Gastroesophageal sphincter (tissue), 4 donors: ENCODE measurements at regions not wholly inside any gene's neighbourhood (a gene's known extent, or its start where the extent isn't known, plus 50 kb on each side); places are given as distances from the start of the nearest gene placed in this dataset.
"Not testable (repeated sequence)": the region's sequence is repeated elsewhere in the genome, so short reads cannot be mapped to it uniquely, and the experiment has no call there.

Source experiments
- ATAC-seq: fragments of 150-250 bp; one replicate; pipeline ENCODE4 v1.9.1; 2016; ENCODE audit warnings: mild to moderate bottlenecking, moderate library complexity
- H3K27ac ChIP-seq, 4 donors: fragments of 200-600 bp; sonication (generic) in 3 of 4; 1 replicate in 3 of 4; 2 replicates in 1 of 4; pipeline ENCODE4 v1.5.1; 2016 to 2019
- H3K27me3 ChIP-seq: fragments of 200-600 bp; sonication (generic); one replicate; pipeline ENCODE4 v1.5.1; 2019
- H3K36me3 ChIP-seq, 2 donors: fragments of 200-600 bp; sonication (generic); one replicate each; pipeline ENCODE4 v1.5.1; 2019; ENCODE audit warnings: control low read depth in 1 of 2
- H3K4me1 ChIP-seq, 3 donors: fragments of 200-600 bp; sonication (generic); 1 replicate in 2 of 3; 2 replicates in 1 of 3; pipeline ENCODE4 v1.5.1; 2016 to 2019; ENCODE audit warnings: control low read depth in 2 of 3
- H3K4me3 ChIP-seq, 2 donors: fragments of 200-600 bp; sonication (generic); one replicate each; pipeline ENCODE4 v1.5.1; 2019; ENCODE audit warnings: mild to moderate bottlenecking in 1 of 2, moderate library complexity in 1 of 2
- H3K9me3 ChIP-seq, 3 donors: fragments of 200-600 bp; sonication (generic); one replicate each; pipeline ENCODE4 v1.5.1; 2017 to 2019; ENCODE audit warnings: control low read depth in 2 of 3
- CTCF ChIP-seq, 4 experiments: fragments of 200-600 bp in 2 of 4; fragments of 450-650 bp in 2 of 4; sonication (generic) in 1 of 4; IDR thresholded peaks; one replicate each; pipeline ENCODE4 v1.5.1; 2017 to 2019; ENCODE audit warnings: antibody characterized with exemption in 4 of 4, mild to moderate bottlenecking in 2 of 4, moderate library complexity in 2 of 4
- EP300 ChIP-seq: sonication (generic); formaldehyde crosslinking; IDR thresholded peaks from one replicate; pipeline ENCODE4 v1.6.1; 2017; ENCODE audit warnings: antibody characterized with exemption, mild to moderate bottlenecking
- POLR2A ChIP-seq, 2 donors: fragments of 450-650 bp; IDR thresholded peaks; one replicate each; pipeline ENCODE4 v1.6.1; 2017; ENCODE audit warnings: antibody characterized with exemption in 2 of 2, mild to moderate bottlenecking in 2 of 2, moderate library complexity in 1 of 2
- POLR2AphosphoS5 ChIP-seq: sonication (generic); formaldehyde crosslinking; IDR thresholded peaks from one replicate; pipeline ENCODE4 v1.6.1; 2017; ENCODE audit warnings: antibody characterized with exemption
- WGBS, 2 donors: methylation state at CpG; one replicate each; pipeline ENCODE4 v1.1.5; 2018; ENCODE audit warnings: low coverage in 1 of 2; 5-methylcytosine and 5-hydroxymethylcytosine counted together

GRCh38 chr10:29811751-29812427 is 177.1 kb upstream of the SVIL start:
- Histone ChIP-seq H3K9me3 (no peaks in the 10 kb centered on the region), H3K4me1 (peaks cover 3 to 80% (median 5%) of the 10 kb centered on the region in 3 donors), H3K27me3 (no peaks in the 10 kb centered on the region), H3K36me3 (no peaks in the 10 kb centered on the region), H3K27ac (peak overlapping the region; percentile 91 to 99 (median 94)), H3K4me3 (peak overlapping the region in 1 of 2 donors; percentile 6)
- TF ChIP-seq EP300 (peak; percentile 77), POLR2AphosphoS5 (peak; percentile 97), CTCF (IDR thresholded peaks at IDR 0.05) (peak in 1 of 4 experiments; percentile 8), POLR2A (IDR thresholded peaks at IDR 0.05) (no peak)
- ATAC-seq: peak; percentile 91
- 8% methylated on average over 4 of the region's 5 CpGs; no CpG with 5 or more reads in 1 of the 2 donors for WGBS, 2 donors

GRCh38 chr10:29810816-29811215 is 176.0 kb upstream of the SVIL start:
- Histone ChIP-seq H3K4me3 (no peak overlapping the region), H3K4me1 (peaks cover 3 to 83% (median 5%) of the 10 kb centered on the region in 3 donors), H3K9me3 (no peaks in the 10 kb centered on the region), H3K27ac (peak overlapping the region; percentile 91 to 99 (median 94)), H3K27me3 (no peaks in the 10 kb centered on the region), H3K36me3 (no peaks in the 10 kb centered on the region)
- ATAC-seq: no peak
- WGBS, 2 donors: 36% methylated on average over 2 of the region's 2 CpGs; no CpG with 5 or more reads in 1 of the 2 donors
- TF ChIP-seq EP300: no peak
- TF ChIP-seq CTCF (IDR thresholded peaks at IDR 0.05): no peak
- TF ChIP-seq POLR2A (IDR thresholded peaks at IDR 0.05): no peak
- no peak for TF ChIP-seq POLR2AphosphoS5

- ATAC-seq, H3K9me3 ChIP-seq, H3K27me3 ChIP-seq, H3K4me3 ChIP-seq, H3K36me3 ChIP-seq: not testable (repeated sequence)
- WGBS, 2 donors: 68 to 89% methylated on average over 3 of the region's 3 CpGs
- peaks cover 3 to 83% (median 5%) of the 10 kb centered on the region in 3 donors for H3K4me1 ChIP-seq
- peak overlapping the region; percentile 91 to 99 (median 94) for H3K27ac ChIP-seq
Measured at GRCh38 chr10:29810231-29810630, 175.5 kb upstream of the SVIL start.

GRCh38 chr10:29809383-29809782 is 174.6 kb upstream of the SVIL start:
- TF ChIP-seq POLR2AphosphoS5 (no peak), CTCF (IDR thresholded peaks at IDR 0.05) (no peak), EP300 (no peak), POLR2A (IDR thresholded peaks at IDR 0.05) (no peak)
- WGBS, 2 donors: 76 to 90% methylated on average over 2 to 5 of the region's 5 CpGs
- ATAC-seq: no peak
- Histone ChIP-seq H3K4me1 (peaks cover 3 to 83% (median 5%) of the 10 kb centered on the region in 3 donors), H3K4me3 (no peak overlapping the region), H3K27ac (peak overlapping the region in 3 of 4 donors; percentile 42 to 95 (median 91)), H3K36me3 (no peaks in the 10 kb centered on the region), H3K27me3 (no peaks in the 10 kb centered on the region), H3K9me3 (no peaks in the 10 kb centered on the region)

- ATAC-seq: no peak
- Histone ChIP-seq H3K27me3 (no peaks in the 10 kb centered on the region), H3K9me3 (no peaks in the 10 kb centered on the region), H3K36me3 (no peaks in the 10 kb centered on the region), H3K27ac (peak overlapping the region; percentile 12 to 95 (median 55)), H3K4me3 (no peak overlapping the region), H3K4me1 (peaks cover 5 to 74% (median 11%) of the 10 kb centered on the region in 3 donors)
- WGBS, 2 donors: 40 to 46% methylated on average over 1 to 2 of the region's 2 CpGs
- peak; percentile 55 for TF ChIP-seq POLR2AphosphoS5
- TF ChIP-seq POLR2A (IDR thresholded peaks at IDR 0.05): no peak
- TF ChIP-seq CTCF (IDR thresholded peaks at IDR 0.05): no peak
- no peak for TF ChIP-seq EP300
Measured at GRCh38 chr10:29807163-29807806, 172.5 kb upstream of the SVIL start.
